Fibroblast of lung (primary cell): ENCODE measurements at regions not wholly inside any gene's neighbourhood (a gene's known extent, or its start where the extent isn't known, plus 50 kb on each side); places are given as distances from the start of the nearest gene placed in this dataset.

Experiments used
- EZH2 ChIP-seq: IDR thresholded peaks from 2 replicates; pipeline ENCODE4 v1.5.1; 2012; ENCODE audit warnings: low read length, control low read depth, mild to moderate bottlenecking; ENCODE audit errors: missing control alignments
- TF ChIP-seq, protein P1 (sequence below), 2 donors: IDR thresholded peaks in 1 of 2; conservative IDR thresholded peaks in 1 of 2; 1 replicate in 1 of 2; 2 replicates in 1 of 2; pipeline ENCODE4 v1.5.1; 2011 to 2012; ENCODE audit warnings: low read length in 2 of 2, control low read depth in 1 of 2, inconsistent platforms in 1 of 2, low read depth in 1 of 2, mild to moderate bottlenecking in 1 of 2

DNA sequence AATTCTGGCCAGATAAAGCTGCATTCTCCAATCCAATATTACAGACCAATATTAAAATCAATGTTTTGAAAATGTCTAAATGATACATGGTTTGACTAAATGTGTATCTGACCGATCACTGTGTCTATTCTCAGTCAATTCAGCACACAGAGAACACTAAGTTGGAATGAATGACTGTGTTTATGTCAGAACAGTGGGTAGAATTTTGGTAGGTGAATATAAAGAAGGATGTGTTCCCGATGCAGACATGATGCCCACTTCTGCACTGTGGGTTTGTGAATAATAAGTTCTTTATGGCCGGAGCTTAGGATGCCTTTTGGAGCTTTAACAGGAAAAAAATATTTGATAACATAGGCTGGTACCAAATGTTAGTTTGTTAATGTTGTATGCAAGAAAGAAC is 113.2 kb upstream of the GIMD1 start:
- TF ChIP-seq, protein P1, sequence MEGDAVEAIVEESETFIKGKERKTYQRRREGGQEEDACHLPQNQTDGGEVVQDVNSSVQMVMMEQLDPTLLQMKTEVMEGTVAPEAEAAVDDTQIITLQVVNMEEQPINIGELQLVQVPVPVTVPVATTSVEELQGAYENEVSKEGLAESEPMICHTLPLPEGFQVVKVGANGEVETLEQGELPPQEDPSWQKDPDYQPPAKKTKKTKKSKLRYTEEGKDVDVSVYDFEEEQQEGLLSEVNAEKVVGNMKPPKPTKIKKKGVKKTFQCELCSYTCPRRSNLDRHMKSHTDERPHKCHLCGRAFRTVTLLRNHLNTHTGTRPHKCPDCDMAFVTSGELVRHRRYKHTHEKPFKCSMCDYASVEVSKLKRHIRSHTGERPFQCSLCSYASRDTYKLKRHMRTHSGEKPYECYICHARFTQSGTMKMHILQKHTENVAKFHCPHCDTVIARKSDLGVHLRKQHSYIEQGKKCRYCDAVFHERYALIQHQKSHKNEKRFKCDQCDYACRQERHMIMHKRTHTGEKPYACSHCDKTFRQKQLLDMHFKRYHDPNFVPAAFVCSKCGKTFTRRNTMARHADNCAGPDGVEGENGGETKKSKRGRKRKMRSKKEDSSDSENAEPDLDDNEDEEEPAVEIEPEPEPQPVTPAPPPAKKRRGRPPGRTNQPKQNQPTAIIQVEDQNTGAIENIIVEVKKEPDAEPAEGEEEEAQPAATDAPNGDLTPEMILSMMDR (conservative IDR thresholded peaks at IDR 0.05 in 1 of 2, IDR thresholded peaks at IDR 0.05 in 1 of 2; ENCODE audit: low read depth in 1 of 2, low read length in 2 of 2), result no peak
- TF ChIP-seq EZH2, result no peak
